IMR-90 (cell line): ENCODE measurements at regions not wholly inside any gene's neighbourhood (a gene's known extent, or its start where the extent isn't known, plus 50 kb on each side); places are given as distances from the start of the nearest gene placed in this dataset.
"Not testable (repeated sequence)": the region's sequence is repeated elsewhere in the genome, so short reads cannot be mapped to it uniquely, and the experiment has no call there.

Source experiments
- ATAC-seq: fragments of 200-7000 bp; cut with Tn5 transposase; 2 replicates; pipeline ENCODE4 v1.9.1; 2020; ENCODE audit warnings: low read depth, mild to moderate bottlenecking, moderate library complexity
- BruUV-seq: library from RNA; stranded (reverse); fragments of 400-500 nt; replicated peaks from 2 replicates; lab custom pipeline; 2021; lab: Mats Ljungman, UMichigan
- CTCF ChIA-PET: fragments of 300-600 bp; formaldehyde crosslinking; extraction: SDS; loops from one replicate; lab custom pipeline; 2021; ENCODE audit warnings: antibody characterized with exemption; lab: Yijun Ruan, JAX
- POLR2A ChIA-PET: fragments of 300-600 bp; sonication (Branson Sonifier 250); formaldehyde crosslinking; loops from one replicate; lab custom pipeline; 2022; ENCODE audit warnings: antibody characterized with exemption; ENCODE audit not compliant: unreplicated experiment; lab: Charles Lee
- DNase-seq: peaks from one replicate; pipeline ENCODE4 v3.0.0; 2013
- H2AFZ ChIP-seq: replicated peaks from 2 replicates; pipeline ENCODE3; 2013; ENCODE audit warnings: low read length, mild to moderate bottlenecking; ENCODE audit not compliant: poor library complexity
- H2AK5ac ChIP-seq: 2 replicates; pipeline ENCODE4 v1.6.1; 2013; ENCODE audit warnings: low read depth, low read length, inconsistent platforms
- H2AK9ac ChIP-seq: replicated peaks from 2 replicates; pipeline ENCODE3; 2013; ENCODE audit warnings: mild to moderate bottlenecking, low read depth, low read length, moderate library complexity; ENCODE audit not compliant: poor library complexity
- H2BK120ac ChIP-seq: 2 replicates; pipeline ENCODE4 v1.6.1; 2013; ENCODE audit warnings: low read depth, low read length, inconsistent platforms
- H2BK15ac ChIP-seq: 3 replicates; pipeline ENCODE4 v1.6.1; 2013; ENCODE audit warnings: low read depth, low read length, inconsistent platforms
- H2BK20ac ChIP-seq: 2 replicates; pipeline ENCODE4 v1.6.1; 2013; ENCODE audit warnings: low read depth, mild to moderate bottlenecking, inconsistent platforms, low read length, moderate library complexity
- H2BK5ac ChIP-seq: 2 replicates; pipeline ENCODE4 v1.6.1; 2013; ENCODE audit warnings: mild to moderate bottlenecking, low read depth, low read length, inconsistent platforms; ENCODE audit not compliant: poor library complexity, severe bottlenecking
- H3K14ac ChIP-seq: replicated peaks from 2 replicates; pipeline ENCODE4 v1.6.1; 2013; ENCODE audit warnings: low read depth, low read length, inconsistent platforms
- H3K18ac ChIP-seq: 2 replicates; pipeline ENCODE4 v1.6.1; 2013; ENCODE audit warnings: low read depth, low read length, control low read depth
- H3K23ac ChIP-seq: 2 replicates; pipeline ENCODE4 v1.6.1; 2013; ENCODE audit warnings: low read depth, low read length, inconsistent platforms
- H3K27ac ChIP-seq: 2 replicates; pipeline ENCODE4 v1.5.1; 2013; ENCODE audit warnings: mild to moderate bottlenecking, control low read depth, low read length; ENCODE audit not compliant: insufficient read depth
- H3K27me3 ChIP-seq: 2 replicates; pipeline ENCODE4 v1.6.1; 2013; ENCODE audit warnings: low read length; ENCODE audit not compliant: control insufficient read depth, insufficient read depth
- H3K36me3 ChIP-seq: 2 replicates; pipeline ENCODE4 v1.6.1; 2013; ENCODE audit warnings: low read length, mixed read lengths; ENCODE audit not compliant: control insufficient read depth, insufficient read depth
- H3K4ac ChIP-seq: 2 replicates; pipeline ENCODE4 v1.6.1; 2013; ENCODE audit warnings: low read depth, low read length, inconsistent platforms
- H3K4me1 ChIP-seq: 2 replicates; pipeline ENCODE4 v1.6.1; 2013; ENCODE audit warnings: low read length, mixed read lengths; ENCODE audit not compliant: control insufficient read depth, insufficient read depth
- H3K4me2 ChIP-seq: 2 replicates; pipeline ENCODE4 v1.6.1; 2013; ENCODE audit warnings: low read depth, mild to moderate bottlenecking, control low read depth, low read length, moderate library complexity
- H3K4me3 ChIP-seq: 2 replicates; pipeline ENCODE4 v1.5.1; 2013; ENCODE audit warnings: low read depth, mild to moderate bottlenecking, control low read depth, low read length, moderate library complexity; ENCODE audit not compliant: insufficient read depth
- H3K56ac ChIP-seq: 2 replicates; pipeline ENCODE4 v1.6.1; 2013; ENCODE audit warnings: low read length, inconsistent platforms; ENCODE audit not compliant: insufficient read depth; ENCODE audit errors: extremely low read depth
- H3K79me1 ChIP-seq, 2 experiments: 2 replicates each; pipeline ENCODE4 v1.6.1; 2013; ENCODE audit warnings: low read length in 2 of 2, inconsistent platforms in 1 of 2, low read depth in 1 of 2
- H3K9ac ChIP-seq: 2 replicates; pipeline ENCODE4 v1.6.1; 2013; ENCODE audit warnings: low read depth, low read length, control low read depth
- H3K9me1 ChIP-seq: 2 replicates; pipeline ENCODE4 v1.6.1; 2013; ENCODE audit warnings: low read length, inconsistent platforms; ENCODE audit not compliant: insufficient read depth
- H3K9me3 ChIP-seq: 2 replicates; pipeline ENCODE4 v1.6.1; 2013; ENCODE audit warnings: low read length; ENCODE audit not compliant: control insufficient read depth, insufficient read depth
- H4K20me1 ChIP-seq: 2 replicates; pipeline ENCODE4 v1.6.1; 2013; ENCODE audit warnings: low read length, inconsistent platforms; ENCODE audit not compliant: insufficient read depth
- H4K5ac ChIP-seq: 2 replicates; pipeline ENCODE4 v1.6.1; 2013; ENCODE audit warnings: mild to moderate bottlenecking, low read depth, low read length, control low read depth
- H4K8ac ChIP-seq, 2 experiments: 2 replicates each; pipeline ENCODE4 v1.6.1; 2013; ENCODE audit warnings: low read depth in 2 of 2, low read length in 2 of 2, control low read depth in 1 of 2, inconsistent platforms in 1 of 2
- H4K91ac ChIP-seq: 2 replicates; pipeline ENCODE4 v1.6.1; 2013; ENCODE audit warnings: low read depth, low read length, inconsistent platforms; ENCODE audit not compliant: insufficient read depth
- WGBS, 2 experiments: methylation state at CpG; one replicate each; pipeline versions ENCODE4 v1.1.5 to v1.1.7; 2013; ENCODE audit warnings: missing lambda C conversion rate in 2 of 2; ENCODE audit not compliant: insufficient read length in 1 of 2; ENCODE audit errors: extremely low coverage in 2 of 2; 5-methylcytosine and 5-hydroxymethylcytosine counted together
- dilution Hi-C: fragments of 300-500 bp; cut with HindIII; formaldehyde crosslinking; loops from one replicate; pipeline ENCODE4 v1.14.3; 2018; ENCODE audit warnings: low sequenced_read_pairs; ENCODE audit not compliant: unreplicated experiment
- in situ Hi-C: fragments of 300-500 bp; cut with MboI; formaldehyde crosslinking; loops from 3 replicates; pipeline ENCODE4 v1.14.3; 2019; ENCODE audit warnings: low sequenced_read_pairs, inconsistent platforms, mixed read lengths
- intact Hi-C: fragments of 100-400 bp; cut with micrococcal nuclease; formaldehyde crosslinking; loops from 2 replicates; pipeline ENCODE4 v1.10.0; 2022

GRCh38 chr5:158582669-158583068, 517.0 kb downstream of the EBF1 start:
- dilution Hi-C loops = not testable (repeated sequence)

More at GRCh38 chr5:158582669-158583068, 517.0 kb downstream of the EBF1 start:
- H2AK5ac ChIP-seq, H2AK9ac ChIP-seq, H3K36me3 ChIP-seq, H4K91ac ChIP-seq, H3K4me3 ChIP-seq, H2BK120ac ChIP-seq, H4K5ac ChIP-seq, H3K4me1 ChIP-seq, H3K18ac ChIP-seq, CTCF ChIA-PET, H3K9ac ChIP-seq, H3K4ac ChIP-seq, H3K27ac ChIP-seq, H3K14ac ChIP-seq, H4K20me1 ChIP-seq, H3K79me1 ChIP-seq, H3K23ac ChIP-seq, H3K9me3 ChIP-seq, H3K9me1 ChIP-seq, ATAC-seq, H2BK5ac ChIP-seq, H4K8ac ChIP-seq, H2BK15ac ChIP-seq, H2AFZ ChIP-seq, in situ Hi-C loops, H3K27me3 ChIP-seq, H3K4me2 ChIP-seq, H3K56ac ChIP-seq, DNase-seq, H2BK20ac ChIP-seq, POLR2A ChIA-PET, BruUV-seq, intact Hi-C loops: not testable (repeated sequence)
- WGBS, 2 experiments = no CpG with 5 or more reads among the region's 27 CpGs
